Activated T-cell treated with anti-CD3 and anti-CD28 coated beads, Interleukin-2, amount 50 U/mL, for 4 hours (primary cell): ENCODE measurements at regions not wholly inside any gene's neighbourhood (a gene's known extent, or its start where the extent isn't known, plus 50 kb on each side); places are given as distances from the start of the nearest gene placed in this dataset.

Experiments
- ATAC-seq, 2 donors: fragments of 200-7000 bp; cut with Tn5 transposase; one replicate each; pipeline ENCODE4 v1.10.0; 2021
- DNase-seq: peaks from one replicate; pipeline ENCODE4 v3.0.0-alpha.2; 2020
- H3K27me3 Mint-ChIP-seq: one replicate; pipeline ENCODE4 v1.8.0; 2021; ENCODE audit warnings: low read depth, mixed read lengths
- H3K36me3 Mint-ChIP-seq: one replicate; pipeline ENCODE4 v1.8.0; 2022; ENCODE audit warnings: mixed read lengths; ENCODE audit not compliant: insufficient read depth
- H3K4me1 Mint-ChIP-seq: one replicate; pipeline ENCODE4 v1.8.0; 2021; ENCODE audit warnings: low read depth, mixed read lengths
- H3K4me3 Mint-ChIP-seq: one replicate; pipeline ENCODE4 v1.8.0; 2021; ENCODE audit warnings: mild to moderate bottlenecking, moderate library complexity, mixed read lengths
- H3K9me3 Mint-ChIP-seq: one replicate; pipeline ENCODE4 v1.8.0; 2021; ENCODE audit warnings: mixed read lengths

DNA sequence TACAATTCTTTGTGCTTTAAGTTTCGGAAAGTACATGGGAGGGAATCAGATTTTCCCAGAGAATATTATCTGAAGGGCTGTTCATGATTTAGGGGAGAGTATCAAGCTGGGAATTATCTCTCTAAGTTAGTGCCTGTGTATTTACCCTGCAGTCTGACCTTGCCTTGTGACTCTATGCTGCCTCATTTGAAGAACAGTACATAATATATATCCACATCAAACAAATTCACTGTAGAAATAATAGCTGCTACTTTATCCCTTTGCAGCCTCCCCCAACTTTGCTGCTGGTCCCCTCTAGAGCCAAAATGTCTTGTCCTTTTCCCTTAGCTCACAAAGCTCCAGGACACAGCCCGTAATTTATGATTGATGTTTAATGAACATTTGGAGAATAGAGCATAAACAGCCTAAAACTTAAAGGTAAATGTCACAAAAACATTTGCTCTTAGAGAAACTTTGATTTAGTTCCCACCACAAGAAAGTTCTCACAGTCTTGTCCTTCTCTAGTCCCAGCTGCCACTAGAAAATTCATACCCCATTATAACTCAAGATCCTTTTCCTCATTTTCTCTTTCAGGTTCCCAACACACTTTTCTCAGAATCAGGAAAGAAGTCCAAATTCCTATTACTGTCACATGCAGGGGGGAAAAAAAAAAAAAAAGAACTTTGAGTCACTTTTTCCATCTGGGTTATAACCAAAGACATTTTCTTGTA lies 1009.6 kb downstream of the FLRT2 start:
- Mint-ChIP-seq H3K4me1 (no peaks in the 10 kb centered on the region), H3K9me3 (peaks cover 3% of the 10 kb centered on the region), H3K4me3 (no peak overlapping the region), H3K36me3 (no peaks in the 10 kb centered on the region), H3K27me3 (no peaks in the 10 kb centered on the region)
- ATAC-seq = no peak
- no peak for DNase-seq

DNA sequence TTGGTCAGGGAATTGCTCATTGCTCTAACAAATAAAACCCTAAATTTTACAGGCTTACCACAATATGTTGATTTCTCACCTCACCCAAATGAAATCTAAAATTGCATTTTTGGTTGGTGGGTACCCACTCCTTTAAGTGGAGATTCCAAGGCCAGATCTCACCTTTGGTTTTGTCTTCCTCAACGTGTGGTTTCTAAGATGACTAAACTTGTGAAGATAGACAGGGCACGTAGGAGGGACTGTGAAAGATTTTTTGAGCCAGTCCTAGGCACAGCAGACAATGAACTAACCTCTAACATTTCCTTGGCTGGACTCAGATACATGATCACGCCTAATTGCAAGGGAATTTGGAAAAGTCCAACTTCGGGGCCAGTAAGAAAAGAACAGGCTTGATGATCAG lies 1003.9 kb downstream of the FLRT2 start:
- Mint-ChIP-seq H3K36me3 (no peaks in the 10 kb centered on the region), H3K9me3 (peaks cover 7% of the 10 kb centered on the region), H3K4me1 (peaks cover 2% of the 10 kb centered on the region), H3K4me3 (no peak overlapping the region), H3K27me3 (no peaks in the 10 kb centered on the region)
- ATAC-seq (no peak), DNase-seq (no peak)

DNA sequence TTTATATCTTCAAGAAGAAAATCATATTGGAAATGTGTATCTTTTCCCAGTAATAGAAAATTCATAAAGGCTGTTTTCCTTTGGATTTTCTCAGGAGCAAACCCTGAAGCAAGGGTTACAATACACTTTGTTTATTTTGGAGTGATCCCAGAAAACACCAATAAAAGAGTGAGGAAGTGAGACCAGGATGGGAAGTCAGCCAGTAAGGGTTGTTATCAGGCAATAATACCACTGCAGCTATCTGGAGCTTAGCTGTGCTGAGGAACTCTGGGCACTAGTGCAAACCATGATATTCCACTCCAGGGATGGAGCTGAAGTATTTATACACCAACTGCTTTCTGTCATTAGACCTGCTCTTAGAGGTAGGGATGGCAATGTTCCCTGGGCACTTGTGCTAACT lies 1002.3 kb downstream of the FLRT2 start:
- H3K4me3 Mint-ChIP-seq = no peak overlapping the region
- no peaks in the 10 kb centered on the region for H3K27me3 Mint-ChIP-seq
- DNase-seq (no peak), ATAC-seq (no peak)
- no peaks in the 10 kb centered on the region for H3K36me3 Mint-ChIP-seq
- peaks cover 2% of the 10 kb centered on the region for H3K4me1 Mint-ChIP-seq
- H3K9me3 Mint-ChIP-seq = peaks cover 11% of the 10 kb centered on the region

DNA sequence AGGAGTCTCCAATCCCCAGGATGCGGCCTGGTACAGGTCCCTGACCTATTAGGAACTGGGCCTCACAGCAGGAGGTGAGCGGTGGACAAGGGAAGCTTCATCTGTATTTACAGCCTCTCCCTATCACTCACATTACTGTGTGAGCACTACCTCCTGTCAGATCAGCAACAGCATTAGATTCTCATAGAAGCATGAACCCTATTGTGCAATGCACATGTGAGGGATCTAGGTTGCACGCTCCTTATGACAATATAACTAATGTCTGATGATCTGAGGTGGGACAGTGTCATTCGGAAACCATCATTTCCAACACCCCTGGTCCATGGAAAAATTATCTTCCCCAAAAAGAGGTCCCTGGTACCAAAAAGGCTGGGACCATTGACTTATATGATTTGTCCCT lies 1000.5 kb downstream of the FLRT2 start:
- H3K9me3 Mint-ChIP-seq = peaks cover 8% of the 10 kb centered on the region
- no peaks in the 10 kb centered on the region for H3K36me3 Mint-ChIP-seq
- H3K4me3 Mint-ChIP-seq = no peak overlapping the region
- no peak for DNase-seq
- no peaks in the 10 kb centered on the region for H3K27me3 Mint-ChIP-seq
- H3K4me1 Mint-ChIP-seq = peaks cover 2% of the 10 kb centered on the region
- ATAC-seq = no peak

DNA sequence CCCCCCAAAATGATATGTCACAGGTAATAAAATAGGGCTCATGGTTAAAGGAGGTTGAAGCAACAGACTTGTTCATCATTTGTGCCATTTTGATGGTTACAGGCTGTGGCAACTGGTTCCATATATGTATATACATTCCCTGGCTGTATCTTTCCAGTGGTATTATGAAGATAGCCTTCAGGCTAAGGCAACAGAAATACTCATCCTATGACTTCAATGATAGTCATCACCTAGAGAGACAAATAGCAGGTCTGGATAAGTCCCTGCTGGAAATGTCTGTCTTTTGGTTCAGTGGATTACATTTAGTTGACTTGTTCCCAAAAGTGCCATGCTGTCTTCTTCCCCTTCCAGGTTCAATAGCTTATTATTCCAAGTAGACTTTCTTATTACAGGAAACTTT lies 997.4 kb downstream of the FLRT2 start:
- DNase-seq = no peak
- Mint-ChIP-seq H3K27me3 (no peaks in the 10 kb centered on the region), H3K9me3 (peaks cover 8% of the 10 kb centered on the region), H3K36me3 (no peaks in the 10 kb centered on the region), H3K4me1 (no peaks in the 10 kb centered on the region), H3K4me3 (no peak overlapping the region)
- ATAC-seq = no peak

DNA sequence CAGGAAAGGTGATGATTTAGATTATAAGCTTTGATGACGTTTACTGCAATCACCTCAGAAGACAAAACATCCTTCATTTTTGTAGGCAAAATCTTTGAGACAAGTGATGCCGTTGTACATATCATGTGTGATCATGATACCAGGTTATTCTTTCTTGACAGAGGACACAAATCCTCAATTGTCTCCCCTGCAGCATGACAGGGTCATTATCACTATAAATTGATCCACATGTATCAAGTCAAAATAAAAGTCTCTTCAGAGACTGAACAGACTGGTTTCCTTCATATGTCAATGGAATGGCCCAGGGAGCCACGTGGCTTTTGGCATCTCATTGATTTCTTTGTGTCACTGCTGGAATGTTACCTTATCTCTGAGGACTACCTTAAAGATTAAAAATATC lies 995.7 kb downstream of the FLRT2 start:
- DNase-seq (no peak), ATAC-seq (no peak)
- Mint-ChIP-seq H3K4me1 (no peaks in the 10 kb centered on the region), H3K27me3 (no peaks in the 10 kb centered on the region), H3K36me3 (no peaks in the 10 kb centered on the region), H3K4me3 (no peak overlapping the region), H3K9me3 (peaks cover 8% of the 10 kb centered on the region)

DNA sequence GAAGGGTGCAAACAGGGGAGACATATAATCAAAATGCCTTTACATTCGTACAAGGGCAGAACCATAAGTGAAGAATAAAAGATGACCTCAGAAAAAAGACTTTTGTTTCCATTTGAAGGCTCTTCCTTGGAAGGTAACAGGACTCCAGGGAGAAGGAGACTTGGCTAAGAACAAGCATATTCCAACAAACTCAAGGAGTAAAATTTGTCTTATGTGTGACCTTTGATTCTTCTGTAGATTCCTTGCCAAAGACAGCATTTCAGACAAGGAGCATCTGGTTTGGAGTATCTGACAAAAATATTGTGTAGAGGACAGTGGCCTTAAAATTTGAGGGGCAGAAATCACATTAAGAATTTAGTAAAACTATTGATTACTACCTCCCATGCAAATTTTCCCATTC lies 991.9 kb downstream of the FLRT2 start:
- Mint-ChIP-seq H3K27me3 (no peaks in the 10 kb centered on the region), H3K36me3 (no peaks in the 10 kb centered on the region), H3K9me3 (peaks cover 4% of the 10 kb centered on the region), H3K4me3 (no peak overlapping the region), H3K4me1 (no peaks in the 10 kb centered on the region)
- DNase-seq (no peak), ATAC-seq (no peak)

DNA sequence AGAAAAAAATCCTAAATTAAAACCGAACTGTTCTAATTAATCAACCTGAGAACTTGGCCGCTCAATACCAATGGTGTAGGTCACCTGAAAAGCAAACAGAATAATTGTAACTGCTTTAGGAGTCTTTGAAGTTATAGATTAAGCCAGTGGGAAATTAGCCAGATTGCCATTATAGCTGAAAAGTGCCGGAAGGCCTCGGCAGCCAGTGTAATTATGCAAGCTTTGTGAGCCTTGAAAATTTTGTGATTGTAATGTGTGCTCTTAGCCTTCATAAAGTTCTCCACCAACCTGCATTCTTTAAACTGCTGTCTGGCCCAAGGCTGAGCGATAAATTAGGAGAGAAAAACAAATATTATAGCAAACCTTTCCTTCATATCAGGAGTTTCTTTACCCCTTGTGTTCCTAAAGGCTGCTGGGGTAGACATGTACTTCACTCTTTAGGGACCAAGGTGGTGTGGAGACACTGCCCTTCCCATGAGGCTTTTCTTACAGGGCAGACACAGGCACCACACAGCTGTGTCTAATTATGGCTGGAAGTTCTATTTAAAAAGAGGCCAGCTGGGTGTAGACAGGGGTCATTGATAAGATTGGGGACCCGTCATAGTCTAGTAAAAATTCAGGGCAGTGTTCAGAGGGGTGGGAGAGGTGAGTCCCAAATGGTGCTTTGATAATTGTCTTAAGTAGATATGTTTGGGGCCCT lies 991.2 kb downstream of the FLRT2 start:
- Mint-ChIP-seq H3K27me3 (no peaks in the 10 kb centered on the region), H3K9me3 (peaks cover 4% of the 10 kb centered on the region), H3K36me3 (no peaks in the 10 kb centered on the region), H3K4me3 (no peak overlapping the region), H3K4me1 (no peaks in the 10 kb centered on the region)
- ATAC-seq (no peak), DNase-seq (no peak)

DNA sequence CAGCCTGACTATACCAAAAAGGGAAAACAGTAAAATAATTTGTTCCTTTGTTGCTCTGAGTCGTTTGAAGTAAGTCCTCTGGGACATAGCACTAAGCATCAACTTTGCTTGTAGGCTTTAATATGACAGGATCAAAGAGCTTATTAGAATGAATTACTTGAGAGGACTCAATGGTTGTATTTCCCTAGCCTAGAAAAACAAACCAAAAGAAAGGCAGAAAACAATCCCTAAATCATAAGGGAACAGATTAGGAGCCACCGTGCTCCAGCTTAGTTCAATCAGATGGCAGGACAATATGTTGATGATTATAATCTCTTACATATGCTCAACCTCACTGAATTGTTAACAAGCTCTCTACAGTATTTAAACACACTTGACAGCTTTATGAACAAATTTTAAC lies 988.4 kb downstream of the FLRT2 start:
- no peaks in the 10 kb centered on the region for H3K4me1 Mint-ChIP-seq
- DNase-seq (no peak), ATAC-seq (no peak)
- no peaks in the 10 kb centered on the region for H3K27me3 Mint-ChIP-seq
- H3K4me3 Mint-ChIP-seq = no peak overlapping the region
- no peaks in the 10 kb centered on the region for H3K36me3 Mint-ChIP-seq
- peaks cover 6% of the 10 kb centered on the region for H3K9me3 Mint-ChIP-seq

DNA sequence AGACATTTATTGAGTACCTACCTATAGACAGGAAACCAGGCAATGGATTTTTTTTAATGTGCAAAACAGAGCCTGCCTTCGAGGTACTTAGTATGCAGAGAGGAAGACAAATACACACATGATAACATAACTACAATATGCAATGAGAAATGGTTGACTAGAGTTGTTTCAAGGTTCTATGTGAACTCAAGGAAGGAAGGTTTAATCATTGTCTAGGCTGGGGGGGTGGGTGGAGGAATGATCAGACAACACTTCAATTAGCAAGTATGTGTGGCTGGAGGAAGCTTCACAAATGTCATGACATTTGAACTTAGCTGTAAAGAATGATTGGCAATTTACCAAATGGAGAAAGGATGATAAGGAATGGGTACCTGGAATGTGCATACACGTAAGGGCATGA lies 985.3 kb downstream of the FLRT2 start:
- no peak for DNase-seq
- H3K9me3 Mint-ChIP-seq = peaks cover 6% of the 10 kb centered on the region
- no peaks in the 10 kb centered on the region for H3K36me3 Mint-ChIP-seq
- no peak overlapping the region for H3K4me3 Mint-ChIP-seq
- no peaks in the 10 kb centered on the region for H3K27me3 Mint-ChIP-seq
- ATAC-seq = no peak
- H3K4me1 Mint-ChIP-seq = no peaks in the 10 kb centered on the region

DNA sequence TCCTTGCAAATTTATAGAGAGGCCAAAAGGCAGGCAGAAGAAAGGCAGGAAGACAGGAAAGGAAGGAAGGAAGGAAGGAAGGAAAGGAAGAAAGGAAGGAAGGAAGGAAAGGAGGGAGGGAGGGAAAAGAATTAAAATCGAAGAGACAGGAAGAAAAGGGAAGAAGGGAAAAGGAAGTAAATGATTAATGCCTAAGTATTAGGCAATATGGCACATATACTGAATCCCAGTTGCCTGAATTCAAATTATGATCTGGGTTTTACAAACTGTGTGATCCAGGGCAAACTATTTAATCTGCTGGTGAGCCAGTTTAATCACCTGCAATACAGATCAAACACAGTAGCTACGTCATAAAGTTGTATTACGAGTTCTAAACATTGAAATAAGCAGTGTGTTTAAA lies 983.6 kb downstream of the FLRT2 start:
- ATAC-seq = no peak
- Mint-ChIP-seq H3K9me3 (peaks cover 6% of the 10 kb centered on the region), H3K36me3 (no peaks in the 10 kb centered on the region)

DNA sequence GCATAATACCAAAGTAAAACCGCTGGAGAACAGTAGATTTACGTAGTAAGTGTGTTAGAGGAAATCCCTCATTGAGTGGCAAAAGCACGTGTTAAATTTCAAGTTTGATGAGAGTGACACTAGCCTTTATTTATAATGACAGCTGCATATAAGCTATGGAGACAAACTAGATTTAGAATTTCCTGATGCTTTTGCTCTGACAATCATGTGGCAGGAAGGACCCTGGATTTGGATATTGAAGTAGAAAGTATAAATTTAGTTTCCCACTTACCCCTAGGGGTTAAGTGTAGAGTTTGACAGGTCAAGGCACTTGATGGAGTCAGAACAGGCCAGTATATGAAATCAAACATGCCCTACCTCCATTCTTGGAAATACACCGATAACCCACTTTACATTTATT lies 983.1 kb downstream of the FLRT2 start:
- ATAC-seq (no peak), DNase-seq (no peak)
- Mint-ChIP-seq H3K36me3 (no peaks in the 10 kb centered on the region), H3K27me3 (no peaks in the 10 kb centered on the region), H3K4me3 (no peak overlapping the region), H3K4me1 (no peaks in the 10 kb centered on the region), H3K9me3 (peaks cover 6% of the 10 kb centered on the region)

More for the DNA sequence above, 983.6 kb downstream of the FLRT2 start:
- H3K4me3 Mint-ChIP-seq = no peak overlapping the region
- DNase-seq = no peak
- H3K4me1 Mint-ChIP-seq = no peaks in the 10 kb centered on the region
- no peaks in the 10 kb centered on the region for H3K27me3 Mint-ChIP-seq

DNA sequence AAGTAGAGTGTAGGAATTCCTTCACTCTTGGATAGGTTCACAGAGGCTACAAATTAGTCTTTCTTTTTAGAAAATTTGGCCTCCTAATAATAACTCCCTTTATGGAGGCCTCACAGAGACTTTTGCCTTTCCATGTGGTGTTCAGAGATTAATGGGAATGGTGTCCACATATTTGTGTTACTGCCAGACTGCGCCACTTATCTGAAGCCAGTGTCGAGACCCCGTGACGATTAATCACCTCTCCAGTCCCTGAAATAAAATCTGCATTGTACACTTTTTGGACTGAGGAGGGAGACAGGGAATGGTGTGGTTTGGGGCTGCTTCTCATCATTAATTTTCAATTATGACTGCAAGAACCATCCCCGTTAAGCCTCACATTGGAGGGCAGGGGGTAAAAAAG lies 980.5 kb downstream of the FLRT2 start:
- ATAC-seq (no peak), DNase-seq (no peak)
- Mint-ChIP-seq H3K27me3 (no peaks in the 10 kb centered on the region), H3K36me3 (no peaks in the 10 kb centered on the region), H3K4me1 (no peaks in the 10 kb centered on the region), H3K9me3 (peaks cover 6% of the 10 kb centered on the region), H3K4me3 (no peak overlapping the region)

DNA sequence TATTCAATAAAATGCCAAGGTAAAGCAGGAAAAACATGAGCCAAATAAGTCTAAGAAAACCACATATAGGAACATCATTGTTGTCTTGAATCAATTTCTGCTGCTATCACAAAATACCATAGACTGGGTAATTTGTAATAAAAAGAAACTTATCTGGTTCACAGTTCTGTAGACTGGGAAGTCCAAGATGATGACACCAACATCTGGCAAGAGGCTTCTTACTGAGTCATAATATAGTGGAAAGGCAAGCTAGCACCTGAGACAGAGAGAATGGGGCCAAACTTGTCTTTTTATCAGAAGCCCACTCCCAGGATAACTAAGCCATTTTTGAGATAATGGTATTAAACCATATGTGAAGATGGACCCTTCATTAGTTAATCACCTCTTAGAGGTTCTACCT lies 975.9 kb downstream of the FLRT2 start:
- ATAC-seq = no peak
- H3K4me1 Mint-ChIP-seq = peaks cover 3% of the 10 kb centered on the region
- no peaks in the 10 kb centered on the region for H3K9me3 Mint-ChIP-seq
- H3K27me3 Mint-ChIP-seq = no peaks in the 10 kb centered on the region
- no peak for DNase-seq
- H3K4me3 Mint-ChIP-seq = no peak overlapping the region
- no peaks in the 10 kb centered on the region for H3K36me3 Mint-ChIP-seq

DNA sequence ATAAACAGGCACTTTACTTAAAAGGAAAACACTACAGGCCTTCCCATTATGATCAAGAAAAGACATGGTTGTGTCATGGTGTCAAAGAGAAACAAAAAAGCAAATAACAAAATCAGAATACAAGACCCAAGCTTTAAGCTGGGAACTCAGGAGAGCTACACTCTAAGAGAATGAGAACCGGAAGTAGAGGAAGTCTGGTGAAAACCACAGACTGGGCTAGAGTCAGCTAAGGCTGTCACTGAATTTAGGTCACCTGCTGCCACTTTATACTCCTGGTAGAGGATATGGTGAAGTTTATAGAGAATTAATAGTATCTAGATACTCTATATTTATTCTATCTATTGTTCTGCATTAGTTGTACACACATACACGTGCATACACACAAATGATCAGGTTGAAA lies 971.7 kb downstream of the FLRT2 start:
- H3K4me1 Mint-ChIP-seq = peaks cover 6% of the 10 kb centered on the region
- no peaks in the 10 kb centered on the region for H3K36me3 Mint-ChIP-seq
- peaks cover 2% of the 10 kb centered on the region for H3K9me3 Mint-ChIP-seq
- DNase-seq (no peak), ATAC-seq (no peak)
- no peaks in the 10 kb centered on the region for H3K27me3 Mint-ChIP-seq
- peak overlapping the region; percentile 8 for H3K4me3 Mint-ChIP-seq
